HG03097 (cell line): ENCODE measurements at regions not wholly inside any gene's neighbourhood (a gene's known extent, or its start where the extent isn't known, plus 50 kb on each side); places are given as distances from the start of the nearest gene placed in this dataset.

Experiments used
- ATAC-seq: cut with Tn5 transposase; IDR thresholded peaks from one replicate; pipeline ENCODE4 v1.9.1; 2021; ENCODE audit not compliant: unreplicated experiment, low FRiP score

DNA sequence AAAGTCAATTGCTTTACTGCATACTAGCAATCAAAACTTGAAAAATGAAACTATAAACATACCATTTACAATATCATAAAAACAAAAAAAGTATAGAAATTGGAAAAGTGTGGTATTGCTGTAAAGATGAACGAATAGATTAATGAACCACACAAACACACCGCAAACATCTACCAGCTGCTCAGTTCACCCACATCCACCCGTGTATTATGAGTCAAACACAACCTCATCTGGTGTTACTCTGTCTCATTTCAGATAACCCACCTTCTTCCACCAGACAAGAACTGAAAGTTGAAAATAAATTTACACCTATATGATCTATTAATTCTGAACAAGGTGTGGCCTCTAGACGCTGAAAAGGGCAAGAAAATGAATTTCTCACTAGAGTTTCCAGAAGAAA lies 53.3 kb downstream of the BLID start:
- no peak for ATAC-seq

DNA sequence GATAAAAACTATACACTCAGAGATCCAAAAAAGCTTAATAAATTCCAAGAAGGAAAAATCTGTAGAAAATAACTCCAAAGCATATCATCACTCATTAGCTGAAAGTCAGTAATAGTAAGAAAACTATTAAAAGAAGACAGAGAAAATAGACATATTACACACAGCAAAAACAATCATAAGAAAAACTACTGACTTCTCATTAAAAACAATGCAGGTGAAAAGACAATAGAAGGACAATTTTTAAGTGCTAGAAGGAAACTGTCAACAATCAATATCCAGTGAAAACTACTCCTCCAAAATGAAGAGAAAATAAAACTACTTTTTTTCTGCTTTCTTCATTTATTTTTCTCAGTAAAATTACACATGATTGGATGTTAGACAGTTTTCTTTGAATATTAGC lies 56.5 kb downstream of the BLID start:
- no peak for ATAC-seq

DNA sequence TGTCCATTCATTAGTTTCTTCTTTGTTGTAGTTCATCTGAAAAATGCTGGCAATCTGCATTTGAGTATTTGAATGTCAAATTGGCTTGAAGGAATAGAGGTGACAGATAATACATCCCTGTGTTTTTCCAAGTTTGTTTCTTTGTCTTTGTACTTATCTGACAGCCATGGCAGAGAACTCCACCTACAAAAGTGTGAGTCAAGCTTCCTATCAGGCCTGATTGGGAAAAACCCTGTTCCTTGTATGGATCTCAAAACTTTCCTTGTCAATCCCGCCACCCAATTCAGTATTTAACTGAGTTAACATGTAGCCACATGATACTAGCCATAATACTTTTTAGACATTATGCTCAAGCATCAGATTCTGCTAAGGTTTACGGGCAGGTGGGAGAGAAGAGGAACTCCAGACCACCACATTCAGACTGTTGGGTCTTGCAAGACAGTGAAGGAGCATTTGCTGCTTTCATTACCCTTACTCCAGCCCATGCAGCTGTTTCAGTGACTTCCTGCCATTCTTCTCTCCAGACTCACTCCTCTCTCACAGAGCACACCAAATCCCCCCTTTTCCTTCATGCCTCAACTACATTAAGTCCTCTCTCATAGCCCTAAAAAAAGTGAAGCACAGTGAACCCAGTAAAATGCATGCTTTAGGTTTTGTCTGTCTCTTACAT lies 65.9 kb downstream of the BLID start:
- ATAC-seq = no peak

DNA sequence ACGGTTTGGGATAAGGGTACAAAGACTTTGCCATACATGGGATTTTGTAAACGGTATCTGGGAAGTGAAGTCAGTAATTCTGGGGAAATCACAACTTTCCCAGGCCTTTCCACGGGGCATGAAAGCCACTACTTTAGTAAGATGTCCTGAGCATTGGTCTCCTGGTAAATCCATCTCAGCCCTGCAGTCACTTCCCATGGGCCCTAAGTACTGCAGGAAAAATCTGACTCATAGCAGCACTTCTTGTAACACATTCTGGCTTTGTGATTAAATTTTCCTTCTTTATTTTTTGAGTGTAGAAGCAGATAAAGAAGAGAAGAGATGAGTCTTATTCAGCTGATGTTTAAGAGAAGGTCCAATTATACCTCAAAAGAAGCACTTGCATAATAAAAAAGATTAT lies 67.6 kb downstream of the BLID start:
- no peak for ATAC-seq

DNA sequence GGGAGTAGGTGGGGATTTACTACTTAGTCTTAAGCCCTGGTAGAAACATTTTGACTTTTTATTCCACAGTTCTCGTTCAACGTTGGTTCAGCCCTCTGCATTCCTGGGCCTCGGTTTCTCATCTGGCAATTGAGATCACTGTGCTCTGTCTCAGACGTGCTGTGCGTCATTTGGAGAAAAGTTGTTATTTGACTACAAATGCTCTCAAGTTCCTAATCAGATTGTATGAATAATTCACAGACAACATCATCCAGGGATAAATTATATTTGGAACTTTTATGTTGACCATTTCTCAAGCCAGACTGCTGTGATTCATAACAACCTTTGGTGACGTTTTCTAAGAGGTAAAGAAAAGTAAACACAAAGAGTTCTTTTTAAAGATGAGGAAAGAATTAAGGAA lies 69.2 kb downstream of the BLID start:
- no peak for ATAC-seq

DNA sequence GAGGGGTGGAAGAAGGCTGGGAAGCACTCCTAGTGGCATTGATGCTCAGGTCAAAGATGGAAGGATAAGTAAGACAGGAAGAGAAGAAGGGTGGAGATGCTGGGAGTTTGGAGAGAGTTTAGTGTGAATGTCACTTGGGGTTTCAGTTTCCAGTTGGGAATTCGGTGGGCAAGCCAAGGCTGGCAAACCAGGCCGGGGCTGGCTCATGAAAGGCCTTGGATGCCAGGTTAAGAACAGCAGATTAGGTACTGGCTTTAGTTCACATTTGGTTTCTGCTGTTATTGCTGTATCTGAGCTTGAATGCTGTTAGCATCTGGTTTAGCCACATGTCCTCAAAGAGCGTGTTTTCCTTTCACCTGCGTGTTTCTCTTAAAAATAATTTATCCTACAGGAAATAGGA lies 69.6 kb downstream of the BLID start:
- no peak for ATAC-seq

DNA sequence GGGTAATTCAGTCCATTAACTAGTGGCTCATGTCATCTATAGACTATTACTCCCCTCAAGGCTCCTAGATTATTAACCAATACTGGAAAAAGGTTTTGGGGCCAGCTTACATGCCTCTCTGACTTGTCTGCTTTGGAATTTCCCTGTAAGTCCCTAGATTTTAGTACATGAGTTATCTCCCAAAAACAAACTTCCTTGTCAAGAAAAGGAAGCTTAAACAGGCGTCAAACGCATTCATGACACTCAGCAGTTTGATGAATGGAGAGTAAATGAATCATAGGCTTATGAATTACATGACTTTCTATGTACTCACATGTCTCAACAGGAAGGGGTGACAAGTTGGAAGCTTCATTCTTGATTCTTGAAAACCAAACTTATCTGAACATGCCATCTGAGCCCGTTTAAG lies 70.8 kb downstream of the BLID start:
- no peak for ATAC-seq

DNA sequence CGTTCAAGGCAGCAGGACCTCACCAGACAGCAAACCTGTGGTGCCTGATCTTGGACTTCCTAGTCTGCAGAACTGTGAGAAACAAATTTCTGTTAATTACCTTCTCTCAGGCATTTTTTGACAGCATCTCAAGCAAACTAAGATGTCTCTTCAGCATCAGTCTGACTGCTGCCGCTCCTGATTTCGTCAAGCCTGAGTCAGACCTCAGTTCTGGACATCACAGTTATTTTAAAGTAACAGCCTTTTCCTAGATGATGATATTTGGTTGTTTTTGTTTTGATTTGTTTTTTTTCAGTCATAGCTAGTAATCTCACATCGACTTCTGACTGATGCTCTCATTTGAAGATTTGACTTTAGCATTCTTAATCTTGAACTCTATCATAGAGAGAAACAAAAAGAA lies 71.9 kb downstream of the BLID start:
- no peak for ATAC-seq

DNA sequence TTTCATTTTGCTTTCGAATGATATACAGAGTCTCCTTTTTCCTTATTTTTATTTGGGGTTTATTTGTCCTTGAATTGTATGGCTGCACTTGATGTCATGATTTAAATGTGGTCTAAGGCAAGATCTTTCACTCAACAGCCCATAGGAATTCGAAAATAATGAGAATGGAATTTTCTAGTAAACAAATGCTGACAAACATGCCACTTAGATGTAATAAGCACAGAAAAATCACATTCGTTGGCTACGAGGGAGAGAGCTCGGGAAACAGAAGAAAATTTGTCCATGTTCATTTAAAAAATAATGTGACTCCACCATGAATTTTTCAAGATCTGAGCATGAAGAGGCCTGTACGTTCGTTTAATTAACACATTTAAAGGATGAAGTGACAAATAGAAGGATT lies 73.0 kb downstream of the BLID start:
- no peak for ATAC-seq

DNA sequence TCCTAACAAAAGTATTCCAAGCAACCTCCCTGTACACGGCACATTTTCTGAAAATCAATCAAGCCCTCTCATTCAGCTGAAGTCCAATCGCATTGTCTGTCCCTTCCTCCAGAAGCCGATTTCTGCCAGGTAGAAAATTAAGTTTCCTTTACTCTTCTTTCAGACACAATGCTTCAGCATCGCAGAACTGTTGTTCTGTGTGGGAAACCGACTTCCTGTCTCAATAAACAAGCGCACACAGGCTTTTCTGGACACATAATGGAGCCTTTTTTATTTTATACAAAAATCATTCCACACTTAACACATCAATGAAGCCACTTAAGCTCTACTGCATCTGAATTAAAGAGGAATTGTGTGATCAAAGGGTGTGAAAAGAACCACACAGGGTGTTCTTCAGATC lies 75.6 kb downstream of the BLID start:
- no peak for ATAC-seq

DNA sequence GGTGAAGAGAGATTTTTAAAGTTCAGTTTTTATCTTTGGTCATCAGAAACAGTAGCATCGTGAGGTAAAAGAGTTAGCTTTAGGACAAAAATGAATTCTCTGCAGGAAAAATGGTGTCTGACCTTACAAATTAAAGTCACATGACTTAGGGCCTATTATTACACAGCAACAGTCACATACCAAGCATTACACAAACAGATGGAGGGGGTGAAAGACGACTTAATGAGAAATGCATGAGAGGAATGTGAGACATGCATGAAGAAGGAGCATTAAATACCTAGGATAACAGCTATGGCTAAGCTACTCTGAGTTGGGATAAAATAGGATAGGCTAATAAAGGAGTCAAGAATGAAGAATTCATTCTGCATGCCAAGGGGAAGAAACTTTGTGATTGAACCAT lies 77.5 kb downstream of the BLID start:
- no peak for ATAC-seq

DNA sequence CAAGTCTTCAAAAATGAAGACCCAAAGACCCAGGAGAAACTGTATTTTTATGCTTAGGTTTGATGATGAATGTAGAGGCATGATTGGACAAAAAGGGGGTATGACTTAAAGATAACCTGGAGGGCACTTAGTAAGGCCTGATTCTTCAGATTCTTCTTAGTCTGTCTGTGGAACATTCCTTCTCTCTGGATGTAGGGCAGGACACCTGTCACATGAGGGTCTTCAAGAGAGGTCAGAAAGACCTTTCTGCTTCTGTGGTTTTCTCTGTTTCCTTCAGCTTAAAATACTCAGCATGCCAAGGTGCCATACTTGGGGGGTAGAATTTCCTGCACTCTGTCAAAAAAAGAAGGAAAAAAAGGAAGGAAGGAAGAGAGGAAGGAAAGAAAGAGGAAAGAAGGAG lies 78.1 kb downstream of the BLID start:
- ATAC-seq = no peak

DNA sequence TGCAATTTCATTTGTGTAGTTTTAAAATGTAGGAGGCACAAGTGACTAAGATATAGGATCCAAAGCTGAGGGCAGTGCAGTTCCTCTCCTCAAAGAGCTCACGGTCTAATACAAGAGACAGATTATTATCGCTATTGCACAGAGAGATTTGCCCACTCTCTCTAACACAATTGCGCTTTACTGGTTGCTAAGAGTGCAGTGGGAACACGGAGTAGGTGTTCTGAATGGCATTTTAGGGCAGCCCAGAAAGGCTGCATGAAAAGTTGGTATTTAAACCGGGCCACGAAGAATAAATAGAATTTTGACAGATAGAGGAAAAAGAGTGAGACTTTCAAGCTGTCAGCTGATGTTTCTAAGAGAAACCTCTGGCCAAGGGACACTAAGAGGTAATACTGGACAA lies 79.5 kb downstream of the BLID start:
- ATAC-seq = no peak

DNA sequence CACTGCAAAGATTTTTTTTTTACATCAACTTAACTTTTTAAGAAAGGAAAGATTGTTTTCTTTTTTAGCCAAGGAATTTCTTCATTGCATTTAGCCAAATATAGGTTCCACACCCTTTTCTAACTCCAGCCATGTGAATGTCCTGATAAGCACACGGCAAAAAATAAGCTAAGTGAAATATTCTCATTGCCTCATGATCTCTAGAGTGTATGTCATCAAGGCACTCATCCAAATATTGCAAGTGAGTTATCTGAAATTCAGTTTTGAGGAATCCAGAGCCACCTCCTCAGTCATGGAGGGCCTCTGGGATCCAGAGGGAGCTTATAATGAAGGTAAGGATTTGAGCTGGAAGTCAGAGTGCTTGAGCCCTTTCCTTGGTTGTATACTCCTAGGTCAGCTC lies 80.0 kb downstream of the BLID start:
- no peak for ATAC-seq

DNA sequence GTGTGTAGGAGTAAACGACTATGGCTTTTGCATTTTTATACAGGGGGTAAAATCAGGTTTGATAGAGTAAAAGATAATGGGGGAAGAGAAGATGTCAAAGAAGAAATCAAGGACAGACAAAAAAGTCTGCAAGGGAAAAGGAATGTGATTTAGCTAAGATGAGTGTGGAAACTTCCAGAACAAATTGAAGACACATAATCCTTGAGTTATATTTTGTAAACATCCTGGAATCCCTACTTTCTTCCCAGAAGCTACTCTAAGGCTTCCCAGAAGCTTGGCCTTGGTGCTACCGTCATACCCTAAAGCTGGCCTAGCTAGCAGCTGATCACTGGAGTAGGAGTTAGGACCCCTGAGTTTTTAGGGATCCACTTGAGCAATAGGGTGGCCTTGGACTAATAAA lies 82.4 kb downstream of the BLID start:
- ATAC-seq = no peak

DNA sequence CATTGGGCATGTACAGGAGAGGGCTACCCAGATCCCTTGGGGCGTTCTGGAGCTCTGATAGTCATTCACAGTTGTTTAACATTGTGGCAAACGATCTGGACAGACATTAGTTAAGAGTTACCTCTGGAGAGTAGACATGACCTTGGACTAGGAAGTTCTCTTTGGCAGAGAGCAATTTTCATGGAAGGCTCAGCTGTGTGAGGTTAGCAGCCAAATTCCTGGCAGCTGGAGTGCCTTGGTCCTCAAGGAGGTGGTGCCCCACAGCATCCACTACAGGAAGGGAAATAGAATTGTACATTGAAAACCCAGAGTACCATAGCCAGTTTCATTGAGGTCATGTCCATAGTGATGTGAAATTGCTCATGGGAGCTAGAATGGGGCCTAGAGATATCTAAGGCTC lies 82.8 kb downstream of the BLID start:
- ATAC-seq = no peak

DNA sequence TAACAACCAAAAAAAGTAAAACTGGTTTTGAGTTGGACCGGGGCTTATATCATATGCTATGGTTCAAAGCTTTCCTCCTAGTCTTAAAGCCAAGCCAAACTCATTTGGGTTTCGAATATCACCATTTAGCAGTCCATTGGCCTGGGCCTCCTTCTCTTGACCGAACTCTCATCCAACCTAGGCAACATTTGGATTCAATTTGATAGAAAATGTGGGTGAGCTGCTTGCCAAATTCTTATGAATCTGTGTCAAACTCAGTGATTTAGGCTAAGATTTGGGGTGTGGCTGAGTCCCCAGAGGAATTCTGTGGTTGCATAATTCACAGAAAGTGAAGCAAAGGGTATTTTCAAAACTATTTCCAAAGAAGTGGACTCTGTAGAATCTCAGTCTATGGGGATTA lies 83.7 kb downstream of the BLID start:
- ATAC-seq = no peak

DNA sequence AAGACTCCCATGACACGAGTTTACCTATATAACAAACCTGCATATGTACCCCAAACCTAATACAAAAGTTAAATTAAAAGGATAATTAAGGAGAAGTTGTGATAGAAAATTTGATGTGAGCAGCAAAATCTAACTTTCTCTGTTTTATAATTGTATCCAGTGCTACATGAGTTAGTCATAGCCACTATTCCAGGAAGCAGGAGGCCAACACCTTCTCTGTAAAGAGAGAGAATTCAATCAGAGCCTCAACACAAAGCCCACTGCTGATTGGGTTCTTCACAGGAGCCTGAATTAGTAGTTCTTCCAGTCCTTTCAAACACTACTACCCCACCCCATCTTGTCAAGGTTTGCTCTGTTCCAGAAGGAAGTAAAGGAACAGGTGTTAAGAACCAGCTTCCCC lies 84.2 kb downstream of the BLID start:
- ATAC-seq = no peak

DNA sequence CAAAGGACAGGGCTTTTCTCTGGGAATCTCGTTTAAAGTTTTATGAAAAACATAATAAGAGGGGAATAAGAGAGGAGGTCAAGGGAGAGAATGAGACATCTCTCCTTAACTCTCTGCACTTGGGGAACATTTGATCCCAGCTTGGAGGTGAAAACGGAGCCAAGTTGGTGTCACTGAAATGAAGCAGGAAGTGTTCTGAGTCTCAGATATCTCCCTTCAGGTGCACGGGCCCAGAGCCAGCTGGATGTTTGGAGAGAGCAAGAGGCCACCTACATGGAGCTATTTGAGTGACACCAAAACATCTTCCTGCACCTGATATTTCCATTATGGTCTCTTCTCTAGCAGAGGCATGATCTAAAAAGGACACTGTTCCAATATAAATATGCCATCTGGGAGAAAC lies 85.7 kb downstream of the BLID start:
- ATAC-seq = no peak

DNA sequence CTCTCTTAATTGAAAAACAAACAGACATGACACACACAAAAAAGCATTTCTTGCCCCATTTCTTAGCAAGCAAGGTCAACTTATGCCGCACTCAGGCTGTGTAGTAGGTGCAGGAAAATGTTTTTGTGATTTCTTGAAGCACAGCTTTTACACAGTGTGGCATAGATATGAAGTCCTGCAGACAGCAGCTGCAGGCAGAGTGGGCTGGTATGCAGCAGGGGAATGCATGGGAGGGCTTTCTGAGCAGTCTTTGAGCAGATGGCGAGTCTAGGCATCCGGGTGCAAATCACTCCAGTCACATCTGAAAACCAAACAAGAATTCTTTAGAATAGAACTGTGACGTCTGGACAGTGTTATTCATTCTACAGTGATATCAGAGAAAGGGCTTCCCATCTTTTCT lies 87.5 kb downstream of the BLID start:
- no peak for ATAC-seq

DNA sequence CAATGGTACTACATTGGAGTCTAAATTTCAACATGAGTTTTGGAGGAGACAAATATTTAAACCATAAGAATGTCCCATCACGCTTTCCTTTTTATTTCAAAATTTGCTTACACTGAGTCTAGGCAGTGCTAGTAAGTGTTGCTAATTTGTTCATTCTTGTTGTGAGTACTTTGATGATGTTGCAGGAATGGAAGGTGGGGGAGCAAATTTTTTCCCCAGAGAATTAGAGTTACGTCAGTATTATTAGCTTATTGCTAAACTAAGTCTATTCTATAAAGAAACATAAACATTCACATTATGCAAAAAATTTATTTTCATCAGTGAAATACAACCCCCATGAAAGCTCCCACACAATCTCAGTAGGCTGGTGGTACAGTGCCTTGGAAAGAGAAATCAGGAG lies 88.0 kb downstream of the BLID start:
- no peak for ATAC-seq

DNA sequence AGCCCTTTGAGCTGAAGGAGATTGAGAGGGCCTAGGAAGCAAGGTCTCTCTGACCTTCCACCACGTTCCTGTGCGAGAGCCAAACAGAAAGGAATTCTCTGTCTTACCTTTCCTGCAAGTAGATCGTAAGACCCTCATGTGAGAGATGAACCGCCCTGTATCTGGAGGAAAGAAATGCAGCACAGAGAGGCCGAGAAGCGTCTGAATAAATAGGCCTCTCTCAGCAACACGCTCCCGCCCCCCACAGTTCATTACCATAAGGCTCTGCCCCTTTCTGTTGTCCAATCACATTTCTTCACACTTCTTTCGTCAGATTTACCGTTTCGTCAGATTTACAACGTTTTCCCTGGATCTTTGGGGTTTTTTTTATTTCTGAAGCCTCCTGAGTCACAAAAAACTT lies 90.3 kb downstream of the BLID start:
- ATAC-seq = no peak

DNA sequence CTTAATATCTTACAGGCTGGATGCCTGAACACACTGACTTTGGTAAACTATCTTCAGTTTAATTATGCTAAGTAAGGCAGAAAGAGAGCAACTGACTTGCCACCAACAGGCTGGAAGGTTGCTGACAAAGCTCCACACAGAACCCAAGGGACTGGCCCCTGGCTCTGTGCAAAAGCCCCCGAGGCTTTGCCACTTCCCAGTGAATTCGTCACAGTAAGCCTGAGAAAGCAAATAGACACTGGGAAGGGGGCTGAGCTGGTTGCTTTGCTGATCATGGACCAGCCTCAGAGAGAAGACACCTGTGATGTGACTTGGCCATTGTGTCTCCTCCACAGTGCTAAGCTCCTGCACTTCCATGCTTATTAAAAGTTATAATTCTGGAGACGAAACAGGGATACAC lies 91.7 kb downstream of the BLID start:
- no peak for ATAC-seq
